Fibroblast of mammary gland (primary cell): ENCODE measurements at regions not wholly inside any gene's neighbourhood (a gene's known extent, or its start where the extent isn't known, plus 50 kb on each side); places are given as distances from the start of the nearest gene placed in this dataset.

Experiments used
- DNase-seq: peaks from one replicate; pipeline ENCODE4 v3.0.0-alpha.2; 2010; ENCODE audit warnings: low read depth
- H3K4me3 ChIP-seq: 2 replicates; pipeline ENCODE4 v1.5.1; 2011; ENCODE audit warnings: low read depth, mild to moderate bottlenecking, low read length, moderate library complexity; ENCODE audit not compliant: control insufficient read depth
- CTCF ChIP-seq: conservative IDR thresholded peaks from 2 replicates; pipeline ENCODE4 v1.5.1; 2011; ENCODE audit warnings: low read depth, low read length, inconsistent platforms; ENCODE audit not compliant: control insufficient read depth, insufficient read depth

GRCh38 chr4:83932750-83933391 is 397.0 kb downstream of the GPAT3 start:
- H3K4me3 ChIP-seq = no peak overlapping the region
- no peak for DNase-seq
- TF ChIP-seq CTCF = no peak

- no peak for DNase-seq
- H3K4me3 ChIP-seq = no peak overlapping the region
- TF ChIP-seq CTCF = no peak
Observed at GRCh38 chr4:83931659-83932438, 395.9 kb downstream of the GPAT3 start.

GRCh38 chr4:83929550-83929949 is 393.6 kb downstream of the GPAT3 start:
- no peak overlapping the region for H3K4me3 ChIP-seq
- DNase-seq = no peak
- TF ChIP-seq CTCF = no peak

GRCh38 chr4:83926950-83927349 is 391.0 kb downstream of the GPAT3 start:
- H3K4me3 ChIP-seq = no peak overlapping the region
- DNase-seq = no peak
- no peak for TF ChIP-seq CTCF

- no peak for TF ChIP-seq CTCF
- H3K4me3 ChIP-seq = no peak overlapping the region
- no peak for DNase-seq
Observed at GRCh38 chr4:83923341-83923740, 387.4 kb downstream of the GPAT3 start.

- TF ChIP-seq CTCF = no peak
- DNase-seq = no peak
- H3K4me3 ChIP-seq = no peak overlapping the region
Observed at GRCh38 chr4:83922402-83922801, 386.5 kb downstream of the GPAT3 start.
